HCT116 (cell line): ENCODE measurements at regions not wholly inside any gene's neighbourhood (a gene's known extent, or its start where the extent isn't known, plus 50 kb on each side); places are given as distances from the start of the nearest gene placed in this dataset.

Source experiments
- ATAC-seq: fragments of 200-7000 bp; cut with Tn5 transposase; 2 replicates; pipeline ENCODE4 v1.9.1; 2020; ENCODE audit warnings: mild to moderate bottlenecking, moderate library complexity
- BruUV-seq: library from RNA; stranded (reverse); fragments of 400-500 nt; replicated peaks from 2 replicates; lab custom pipeline; 2021; lab: Mats Ljungman, UMichigan
- CTCF ChIA-PET: fragments of 300-600 bp; sonication (Branson Sonifier 250); formaldehyde crosslinking; loops from one replicate; lab custom pipeline; 2021; ENCODE audit warnings: antibody characterized with exemption; lab: Charles Lee
- POLR2A ChIA-PET: fragments of 300-600, 350-600 bp; sonication (Branson Sonifier 250); formaldehyde crosslinking; loops from one replicate; lab custom pipeline; 2021; ENCODE audit warnings: antibody characterized with exemption; lab: Charles Lee
- RAD21 ChIA-PET, 2 experiments: fragments of 300-600 bp; sonication (Branson Sonifier 250); formaldehyde crosslinking; loops; one replicate each; lab custom pipeline; 2023; ENCODE audit warnings: low total read pairs in 2 of 2; ENCODE audit not compliant: uncharacterized antibody in 2 of 2, unreplicated experiment in 2 of 2, low non-redundant PET in 1 of 2; lab: Charles Lee
- DNase-seq: peaks from one replicate; pipeline ENCODE4 v3.0.0-alpha.2; 2010; ENCODE audit warnings: low read depth, low spot score
- H2AFZ ChIP-seq: fragments of 200-600 bp; shearing (Covaris generic), sonication (generic); 2 replicates; pipeline ENCODE4 v1.6.1; 2017; ENCODE audit warnings: low read depth, mixed run types, mixed read lengths, antibody characterized with exemption, low read length; ENCODE audit not compliant: poor library complexity, severe bottlenecking
- H3K27ac ChIP-seq: 2 replicates; pipeline ENCODE4 v1.5.1; 2012; ENCODE audit warnings: low read depth, low read length
- H3K27me3 ChIP-seq: fragments of 200-600 bp; sonication (generic); 2 replicates; pipeline ENCODE4 v1.6.1; 2016; ENCODE audit warnings: mixed run types, low read length, mixed read lengths; ENCODE audit not compliant: insufficient read depth
- H3K36me3 ChIP-seq, 2 experiments: fragments of 200-500 bp in 1 of 2; fragments of 200-600 bp in 1 of 2; sonication (Bioruptor generic) in 1 of 2; sonication (generic) in 1 of 2; 2 replicates each; pipeline versions ENCODE4 v1.5.1 to v1.6.1; 2014 to 2016; ENCODE audit warnings: low read length in 2 of 2, inconsistent platforms in 1 of 2, mixed read lengths in 1 of 2, mixed run types in 1 of 2; ENCODE audit not compliant: insufficient read depth in 2 of 2, control insufficient read depth in 1 of 2
- H3K4me1 ChIP-seq, 2 experiments: fragments of 200-600 bp in 1 of 2; sonication (generic) in 1 of 2; 2 replicates each; pipeline versions ENCODE4 v1.5.1 to v1.6.1; 2012 to 2017; ENCODE audit warnings: low read length in 2 of 2, inconsistent platforms in 1 of 2, mild to moderate bottlenecking in 1 of 2, mixed read lengths in 1 of 2, mixed run types in 1 of 2, moderate library complexity in 1 of 2; ENCODE audit not compliant: insufficient read depth in 2 of 2, control insufficient read depth in 1 of 2
- H3K4me2 ChIP-seq: fragments of 200-600 bp; sonication (generic); 2 replicates; pipeline ENCODE4 v1.6.1; 2017; ENCODE audit warnings: mixed run types, low read length, mixed read lengths
- H3K4me3 ChIP-seq, 2 experiments: fragments of 200-600 bp in 1 of 2; sonication (generic) in 1 of 2; replicated peaks in 1 of 2; 2 replicates each; pipeline ENCODE4 v1.5.1; 2011 to 2016; ENCODE audit warnings: low read length in 2 of 2, control low read depth in 1 of 2, low read depth in 1 of 2, mild to moderate bottlenecking in 1 of 2, mixed read lengths in 1 of 2, mixed run types in 1 of 2
- H3K79me2 ChIP-seq: fragments of 200-600 bp; sonication (generic); 2 replicates; pipeline ENCODE4 v1.6.1; 2017; ENCODE audit warnings: mild to moderate bottlenecking, mixed run types, low read length, moderate library complexity, mixed read lengths; ENCODE audit not compliant: insufficient read depth
- H3K9ac ChIP-seq: fragments of 200-600 bp; sonication (generic); 2 replicates; pipeline ENCODE4 v1.6.1; 2016; ENCODE audit warnings: low read length, mixed read lengths
- H3K9me2 ChIP-seq: fragments of 200-600 bp; sonication (generic), shearing (Covaris generic); 2 replicates; pipeline ENCODE4 v1.6.1; 2017; ENCODE audit warnings: mixed run types, mild to moderate bottlenecking, moderate library complexity; ENCODE audit not compliant: insufficient read depth
- H3K9me3 ChIP-seq, 2 experiments: fragments of 200-500 bp in 1 of 2; fragments of 200-600 bp in 1 of 2; sonication (Bioruptor generic) in 1 of 2; sonication (generic) in 1 of 2; 2 replicates each; pipeline ENCODE4 v1.6.1; 2014 to 2017; ENCODE audit warnings: low read length in 2 of 2, mixed read lengths in 2 of 2, inconsistent platforms in 1 of 2, low read depth in 1 of 2, mild to moderate bottlenecking in 1 of 2, mixed run types in 1 of 2, moderate library complexity in 1 of 2; ENCODE audit not compliant: control insufficient read depth in 1 of 2, insufficient read depth in 1 of 2
- H4K20me1 ChIP-seq: fragments of 200-600 bp; sonication (generic), shearing (Covaris generic); 2 replicates; pipeline ENCODE4 v1.6.1; 2017; ENCODE audit warnings: mixed run types, mild to moderate bottlenecking, moderate library complexity; ENCODE audit not compliant: insufficient read depth
- CBX3 ChIP-seq: IDR thresholded peaks from 2 replicates; pipeline ENCODE4 v1.6.1; 2012; ENCODE audit warnings: low read depth
- CEBPB ChIP-seq: IDR thresholded peaks from 2 replicates; pipeline ENCODE4 v1.6.1; 2012; ENCODE audit warnings: low read depth
- EGR1 ChIP-seq: IDR thresholded peaks from 2 replicates; pipeline ENCODE4 v1.6.1; 2012; ENCODE audit warnings: low read depth
- ELF1 ChIP-seq: IDR thresholded peaks from 2 replicates; pipeline ENCODE4 v1.6.1; 2012; ENCODE audit warnings: low read depth, borderline replicate concordance
- EZH2 ChIP-seq: fragments of 200-600 bp; sonication (generic); IDR thresholded peaks from 2 replicates; pipeline ENCODE4 v1.6.1; 2017; ENCODE audit warnings: antibody characterized with exemption, mixed run types
- EZH2phosphoT487 ChIP-seq: fragments of 200-600 bp; IDR thresholded peaks from 2 replicates; pipeline ENCODE4 v1.6.1; 2018; ENCODE audit warnings: antibody characterized with exemption, borderline replicate concordance
- POLR2A ChIP-seq: IDR thresholded peaks from 2 replicates; pipeline ENCODE4 v1.7.0; 2011; ENCODE audit warnings: borderline replicate concordance; ENCODE audit not compliant: insufficient read depth, insufficient read length; ENCODE audit errors: extremely low read depth
- POLR2AphosphoS5 ChIP-seq: IDR thresholded peaks from 2 replicates; pipeline ENCODE4 v1.6.1; 2011; ENCODE audit warnings: mild to moderate bottlenecking, low read depth, low read length, moderate library complexity
- SRF ChIP-seq: IDR thresholded peaks from 2 replicates; pipeline ENCODE4 v1.6.1; 2012; ENCODE audit warnings: low read depth
- TCF7L2 ChIP-seq: IDR thresholded peaks from 2 replicates; pipeline ENCODE4 v1.7.0; 2011; ENCODE audit warnings: borderline replicate concordance, inconsistent platforms; ENCODE audit not compliant: insufficient read depth, insufficient read length; ENCODE audit errors: extremely low read depth
- ZFX ChIP-seq: fragments of 450-650 bp; IDR thresholded peaks from 2 replicates; pipeline ENCODE4 v1.6.1; 2017
- ZNF274 ChIP-seq: fragments of 200-500 bp; sonication (Bioruptor generic); IDR thresholded peaks from 2 replicates; pipeline ENCODE4 v1.6.1; 2014; ENCODE audit warnings: mild to moderate bottlenecking, low read depth, low read length, inconsistent platforms
- intact Hi-C: fragments of 100-400 bp; cut with micrococcal nuclease; formaldehyde crosslinking; loops from 2 replicates; pipeline ENCODE4 v1.10.0; 2022
- TF ChIP-seq, protein P1 (sequence below): IDR thresholded peaks from 2 replicates; pipeline ENCODE4 v1.6.1; 2012
- TF ChIP-seq, protein P2 (sequence below): IDR thresholded peaks from 2 replicates; pipeline ENCODE4 v1.6.1; 2012
- TF ChIP-seq, protein P3 (sequence below): IDR thresholded peaks from 2 replicates; pipeline ENCODE4 v1.6.1; 2011; ENCODE audit warnings: mild to moderate bottlenecking, low read length, moderate library complexity; ENCODE audit not compliant: insufficient replicate concordance; ENCODE audit errors: extremely low read depth
- TF ChIP-seq, protein P4 (sequence below): IDR thresholded peaks from 2 replicates; pipeline ENCODE4 v1.6.1; 2012; ENCODE audit warnings: low read depth

DNA sequence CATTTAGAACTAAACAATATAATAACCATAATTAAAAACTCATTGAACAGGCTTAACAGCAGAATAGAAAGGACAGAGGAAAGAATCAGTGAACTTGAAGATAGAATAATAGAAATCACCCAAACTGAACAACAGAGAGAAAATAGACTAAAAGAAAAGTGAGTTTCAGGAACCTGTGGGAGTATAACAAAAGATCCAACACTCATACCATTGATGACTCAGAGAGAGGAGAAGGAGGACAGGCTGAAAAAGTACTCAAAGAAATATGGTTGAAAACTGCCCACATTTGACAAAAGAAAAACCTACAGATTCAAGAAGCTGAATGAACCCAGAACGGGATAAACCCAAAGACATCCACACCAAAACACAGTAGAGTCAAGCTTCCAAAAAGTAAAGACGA lies 54.2 kb upstream of the FMNL2 start (continued):
- TF ChIP-seq EGR1: no peak
- TF ChIP-seq ZNF274: no peak
- TF ChIP-seq CBX3: no peak
- TF ChIP-seq, protein P1, sequence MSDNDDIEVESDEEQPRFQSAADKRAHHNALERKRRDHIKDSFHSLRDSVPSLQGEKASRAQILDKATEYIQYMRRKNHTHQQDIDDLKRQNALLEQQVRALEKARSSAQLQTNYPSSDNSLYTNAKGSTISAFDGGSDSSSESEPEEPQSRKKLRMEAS: no peak
- no peak for TF ChIP-seq CEBPB
- no peak for TF ChIP-seq ZFX
- TF ChIP-seq, protein P2, sequence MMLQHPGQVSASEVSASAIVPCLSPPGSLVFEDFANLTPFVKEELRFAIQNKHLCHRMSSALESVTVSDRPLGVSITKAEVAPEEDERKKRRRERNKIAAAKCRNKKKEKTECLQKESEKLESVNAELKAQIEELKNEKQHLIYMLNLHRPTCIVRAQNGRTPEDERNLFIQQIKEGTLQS: no peak
- TF ChIP-seq POLR2A: no peak

DNA sequence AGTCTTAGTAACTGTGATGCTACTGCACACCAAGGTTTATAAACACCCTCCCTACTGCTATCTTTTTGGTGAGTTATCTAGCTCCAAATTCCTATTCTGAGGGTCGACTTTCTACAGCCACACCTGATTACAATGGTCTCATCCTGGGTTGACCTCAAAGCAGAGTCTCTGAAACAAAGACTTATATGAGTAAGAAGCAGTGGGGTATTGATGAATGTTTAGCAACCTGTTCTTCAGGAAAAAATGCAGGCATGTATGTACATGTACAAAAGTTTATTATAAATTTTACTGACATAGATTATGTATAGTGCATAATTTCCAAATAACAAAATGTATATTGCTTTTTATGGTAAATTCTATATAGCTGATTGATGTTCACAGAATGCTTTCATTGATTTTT lies 51.6 kb upstream of the FMNL2 start:
- Histone ChIP-seq H4K20me1 (no peaks in the 10 kb centered on the region), H3K4me1 (no peaks in the 10 kb centered on the region), H2AFZ (no peak overlapping the region), H3K9me2 (no peaks in the 10 kb centered on the region), H3K36me3 (no peaks in the 10 kb centered on the region), H3K79me2 (no peaks in the 10 kb centered on the region), H3K9ac (no peak overlapping the region), H3K4me3 (no peak overlapping the region), H3K27me3 (no peaks in the 10 kb centered on the region), H3K4me2 (no peak overlapping the region), H3K9me3 (no peaks in the 10 kb centered on the region)
- POLR2A ChIA-PET: no interaction called here
- DNase-seq (no peak), ATAC-seq (no peak)
- BruUV-seq: no TSS peak
- RAD21 ChIA-PET: no interaction called here
- CTCF ChIA-PET: no interaction called here
- intact Hi-C loops: no loop called here
- TF ChIP-seq CBX3 (no peak), EZH2phosphoT487 (no peak), TCF7L2 (no peak), SRF (no peak), POLR2AphosphoS5 (no peak), ELF1 (no peak), ZFX (no peak), EZH2 (no peak), ZNF274 (no peak)
- TF ChIP-seq, protein P2: no peak
- TF ChIP-seq, protein P3, sequence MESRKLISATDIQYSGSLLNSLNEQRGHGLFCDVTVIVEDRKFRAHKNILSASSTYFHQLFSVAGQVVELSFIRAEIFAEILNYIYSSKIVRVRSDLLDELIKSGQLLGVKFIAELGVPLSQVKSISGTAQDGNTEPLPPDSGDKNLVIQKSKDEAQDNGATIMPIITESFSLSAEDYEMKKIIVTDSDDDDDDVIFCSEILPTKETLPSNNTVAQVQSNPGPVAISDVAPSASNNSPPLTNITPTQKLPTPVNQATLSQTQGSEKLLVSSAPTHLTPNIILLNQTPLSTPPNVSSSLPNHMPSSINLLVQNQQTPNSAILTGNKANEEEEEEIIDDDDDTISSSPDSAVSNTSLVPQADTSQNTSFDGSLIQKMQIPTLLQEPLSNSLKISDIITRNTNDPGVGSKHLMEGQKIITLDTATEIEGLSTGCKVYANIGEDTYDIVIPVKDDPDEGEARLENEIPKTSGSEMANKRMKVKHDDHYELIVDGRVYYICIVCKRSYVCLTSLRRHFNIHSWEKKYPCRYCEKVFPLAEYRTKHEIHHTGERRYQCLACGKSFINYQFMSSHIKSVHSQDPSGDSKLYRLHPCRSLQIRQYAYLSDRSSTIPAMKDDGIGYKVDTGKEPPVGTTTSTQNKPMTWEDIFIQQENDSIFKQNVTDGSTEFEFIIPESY: no peak
- TF ChIP-seq, protein P4, sequence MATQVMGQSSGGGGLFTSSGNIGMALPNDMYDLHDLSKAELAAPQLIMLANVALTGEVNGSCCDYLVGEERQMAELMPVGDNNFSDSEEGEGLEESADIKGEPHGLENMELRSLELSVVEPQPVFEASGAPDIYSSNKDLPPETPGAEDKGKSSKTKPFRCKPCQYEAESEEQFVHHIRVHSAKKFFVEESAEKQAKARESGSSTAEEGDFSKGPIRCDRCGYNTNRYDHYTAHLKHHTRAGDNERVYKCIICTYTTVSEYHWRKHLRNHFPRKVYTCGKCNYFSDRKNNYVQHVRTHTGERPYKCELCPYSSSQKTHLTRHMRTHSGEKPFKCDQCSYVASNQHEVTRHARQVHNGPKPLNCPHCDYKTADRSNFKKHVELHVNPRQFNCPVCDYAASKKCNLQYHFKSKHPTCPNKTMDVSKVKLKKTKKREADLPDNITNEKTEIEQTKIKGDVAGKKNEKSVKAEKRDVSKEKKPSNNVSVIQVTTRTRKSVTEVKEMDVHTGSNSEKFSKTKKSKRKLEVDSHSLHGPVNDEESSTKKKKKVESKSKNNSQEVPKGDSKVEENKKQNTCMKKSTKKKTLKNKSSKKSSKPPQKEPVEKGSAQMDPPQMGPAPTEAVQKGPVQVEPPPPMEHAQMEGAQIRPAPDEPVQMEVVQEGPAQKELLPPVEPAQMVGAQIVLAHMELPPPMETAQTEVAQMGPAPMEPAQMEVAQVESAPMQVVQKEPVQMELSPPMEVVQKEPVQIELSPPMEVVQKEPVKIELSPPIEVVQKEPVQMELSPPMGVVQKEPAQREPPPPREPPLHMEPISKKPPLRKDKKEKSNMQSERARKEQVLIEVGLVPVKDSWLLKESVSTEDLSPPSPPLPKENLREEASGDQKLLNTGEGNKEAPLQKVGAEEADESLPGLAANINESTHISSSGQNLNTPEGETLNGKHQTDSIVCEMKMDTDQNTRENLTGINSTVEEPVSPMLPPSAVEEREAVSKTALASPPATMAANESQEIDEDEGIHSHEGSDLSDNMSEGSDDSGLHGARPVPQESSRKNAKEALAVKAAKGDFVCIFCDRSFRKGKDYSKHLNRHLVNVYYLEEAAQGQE: no peak
- TF ChIP-seq, all 23 proteins: peak for 0
- no peak overlapping the region for H3K27ac ChIP-seq
